HG03175 (cell line): ENCODE measurements at regions not wholly inside any gene's neighbourhood (a gene's known extent, or its start where the extent isn't known, plus 50 kb on each side); places are given as distances from the start of the nearest gene placed in this dataset.
"Not testable (repeated sequence)": the region's sequence is repeated elsewhere in the genome, so short reads cannot be mapped to it uniquely, and the experiment has no call there.

Experiments used
- ATAC-seq: cut with Tn5 transposase; IDR thresholded peaks from one replicate; pipeline ENCODE4 v1.9.1; 2021; ENCODE audit warnings: mild to moderate bottlenecking, moderate library complexity; ENCODE audit not compliant: unreplicated experiment

- no peak for ATAC-seq
Measured at GRCh38 chr5:130502702-130503101, 598.4 kb downstream of the CHSY3 start.

- no peak for ATAC-seq
Measured at GRCh38 chr5:130501151-130501865, 597.0 kb downstream of the CHSY3 start.

- ATAC-seq = not testable (repeated sequence)
Measured at GRCh38 chr5:130500495-130500894, 596.2 kb downstream of the CHSY3 start.

- ATAC-seq = no peak
Measured at GRCh38 chr5:130496215-130496614, 592.0 kb downstream of the CHSY3 start.

- no peak for ATAC-seq
Measured at GRCh38 chr5:130488252-130488651, 584.0 kb downstream of the CHSY3 start.

GRCh38 chr5:130479045-130479804, 575.0 kb downstream of the CHSY3 start:
- ATAC-seq = no peak

- no peak for ATAC-seq
Measured at GRCh38 chr5:130476325-130476724, 572.1 kb downstream of the CHSY3 start.

GRCh38 chr5:130462516-130462915, 558.3 kb downstream of the CHSY3 start:
- no peak for ATAC-seq

GRCh38 chr5:130455175-130455574, 550.9 kb downstream of the CHSY3 start:
- ATAC-seq = no peak

- ATAC-seq = no peak
Measured at GRCh38 chr5:130452744-130453143, 548.5 kb downstream of the CHSY3 start.

- no peak for ATAC-seq
Measured at GRCh38 chr5:130436430-130436829, 532.2 kb downstream of the CHSY3 start.

GRCh38 chr5:130427222-130427955, 523.1 kb downstream of the CHSY3 start:
- ATAC-seq = no peak

GRCh38 chr5:130425424-130425823, 521.2 kb downstream of the CHSY3 start:
- ATAC-seq = no peak

GRCh38 chr5:130424341-130424740, 520.1 kb downstream of the CHSY3 start:
- no peak for ATAC-seq

GRCh38 chr5:130402906-130403305, 498.6 kb downstream of the CHSY3 start:
- no peak for ATAC-seq

- ATAC-seq = no peak
Measured at GRCh38 chr5:130400091-130400490, 495.8 kb downstream of the CHSY3 start.

- ATAC-seq = no peak
Measured at GRCh38 chr5:130398825-130399224, 494.6 kb downstream of the CHSY3 start.

GRCh38 chr5:130397727-130398126, 493.5 kb downstream of the CHSY3 start:
- ATAC-seq = not testable (repeated sequence)

- ATAC-seq = no peak
Measured at GRCh38 chr5:130397132-130397531, 492.9 kb downstream of the CHSY3 start.

GRCh38 chr5:130391727-130392264, 487.5 kb downstream of the CHSY3 start:
- not testable (repeated sequence) for ATAC-seq

- ATAC-seq = no peak
Measured at GRCh38 chr5:130386155-130386554, 481.9 kb downstream of the CHSY3 start.
